GM12878 (cell line): ENCODE measurements at regions not wholly inside any gene's neighbourhood (a gene's known extent, or its start where the extent isn't known, plus 50 kb on each side); places are given as distances from the start of the nearest gene placed in this dataset.
A peak's percentile ranks its signal among the peaks of the same experiment; 100 is the strongest.

Experiments used
- ATAC-seq: fragments of 200-7000 bp; cut with Tn5 transposase; 3 replicates; pipeline ENCODE4 v1.9.1; 2020; ENCODE audit warnings: mild to moderate bottlenecking, moderate library complexity
- BruUV-seq: library from RNA; stranded (reverse); fragments of 400-500 nt; replicated peaks from 2 replicates; lab custom pipeline; 2021; lab: Mats Ljungman, UMichigan
- CTCF ChIA-PET: fragments of 300-600 bp; sonication (Branson Sonifier 250); formaldehyde crosslinking; extraction: SDS; loops from one replicate; lab custom pipeline; 2021; ENCODE audit warnings: inconsistent platforms; lab: Yijun Ruan, JAX
- POLR2A ChIA-PET: fragments of 350-600 bp; formaldehyde crosslinking; extraction: SDS; loops from one replicate; lab custom pipeline; 2021; ENCODE audit warnings: inconsistent platforms; lab: Charles Lee
- RAD21 ChIA-PET: fragments of 300-600 bp; sonication (Branson Sonifier 250); formaldehyde crosslinking; loops from one replicate; lab custom pipeline; 2023; ENCODE audit warnings: antibody characterized with exemption; ENCODE audit not compliant: unreplicated experiment; lab: Charles Lee
- SMC1A ChIA-PET: fragments of 300-600 bp; sonication (Branson Sonifier 250); formaldehyde crosslinking; loops from one replicate; lab custom pipeline; 2023; ENCODE audit not compliant: unreplicated experiment, uncharacterized antibody; lab: Charles Lee
- DNase-seq: peaks from one replicate; pipeline ENCODE4 v3.0.0-alpha.2; 2011; ENCODE audit warnings: low read depth, low spot score
- FAIRE-seq: peaks from 3 replicates; lab custom pipeline; 2011; peaks lifted over from hg19 to GRCh38; lab: Jason Lieb, UNC
- H2AFZ ChIP-seq: 2 replicates; pipeline ENCODE4 v1.6.0; 2011; ENCODE audit warnings: low read depth, low read length, control low read depth; ENCODE audit not compliant: control insufficient read depth
- H3K27ac ChIP-seq: 2 replicates; pipeline ENCODE4 v1.5.1; 2011; ENCODE audit warnings: control low read depth; ENCODE audit not compliant: control insufficient read depth, insufficient read depth
- H3K27me3 ChIP-seq, 2 experiments: replicated peaks in 1 of 2; 2 replicates each; pipeline versions ENCODE4 v1.6.0 to v1.6.1; 2011; ENCODE audit warnings: low read length in 1 of 2; ENCODE audit not compliant: control insufficient read depth in 2 of 2, insufficient read depth in 2 of 2
- H3K36me3 ChIP-seq, 2 experiments: 2 replicates each; pipeline ENCODE4 v1.5.1; 2011; ENCODE audit warnings: low read length in 1 of 2; ENCODE audit not compliant: control insufficient read depth in 2 of 2, insufficient read depth in 2 of 2
- H3K4me1 ChIP-seq: 2 replicates; pipeline ENCODE4 v1.6.1; 2011; ENCODE audit warnings: mild to moderate bottlenecking, low read length, moderate library complexity, mixed read lengths; ENCODE audit not compliant: control insufficient read depth, insufficient read depth
- H3K4me2 ChIP-seq: 2 replicates; pipeline ENCODE4 v1.6.0; 2011; ENCODE audit warnings: control low read depth; ENCODE audit not compliant: control insufficient read depth, insufficient read depth
- H3K4me3 ChIP-seq: fragments of 200-600 bp; sonication (generic); 2 replicates; pipeline ENCODE4 v1.5.1; 2016
- H3K79me2 ChIP-seq: 2 replicates; pipeline ENCODE4 v1.6.0; 2011; ENCODE audit warnings: low read length; ENCODE audit not compliant: control insufficient read depth, insufficient read depth
- H3K9ac ChIP-seq: 2 replicates; pipeline ENCODE4 v1.8.0; 2011; ENCODE audit warnings: low read length, control low read depth, mixed read lengths; ENCODE audit not compliant: control insufficient read depth, insufficient read depth
- H3K9me3 ChIP-seq: replicated peaks from 3 replicates; pipeline ENCODE4 v1.5.1; 2011; ENCODE audit warnings: mild to moderate bottlenecking, low read length; ENCODE audit not compliant: control insufficient read depth, insufficient read depth
- H4K20me1 ChIP-seq: 2 replicates; pipeline ENCODE4 v1.6.0; 2011; ENCODE audit not compliant: control insufficient read depth, insufficient read depth
- CBFB ChIP-seq: IDR thresholded peaks from 2 replicates; pipeline ENCODE4 v1.6.1; 2016; ENCODE audit warnings: antibody characterized with exemption, low read depth
- CHD1 ChIP-seq: IDR thresholded peaks from 2 replicates; pipeline ENCODE4 v1.6.1; 2012; ENCODE audit warnings: low read depth, low read length, improper control_type of control experiment
- EP300 ChIP-seq, 2 experiments: fragments of 150-350 bp in 1 of 2; IDR thresholded peaks; 2 replicates each; pipeline ENCODE4 v1.6.1; 2011 to 2012; ENCODE audit warnings: low read depth in 2 of 2, low read length in 2 of 2, borderline replicate concordance in 1 of 2, improper control_type of control experiment in 1 of 2, inconsistent platforms in 1 of 2; ENCODE audit not compliant: control insufficient read depth in 1 of 2
- KDM1A ChIP-seq: fragments of 200-600 bp; sonication (generic); IDR thresholded peaks from 2 replicates; pipeline ENCODE4 v1.6.1; 2016; ENCODE audit warnings: borderline replicate concordance
- MTA2 ChIP-seq: fragments of 450-650 bp; IDR thresholded peaks from 2 replicates; pipeline ENCODE4 v1.6.1; 2016; ENCODE audit warnings: low read depth, mild to moderate bottlenecking, moderate library complexity
- MTA3 ChIP-seq: IDR thresholded peaks from 2 replicates; pipeline ENCODE4 v1.6.1; 2012; ENCODE audit warnings: low read length, inconsistent platforms, borderline replicate concordance
- NBN ChIP-seq: fragments of 450-650 bp; IDR thresholded peaks from 2 replicates; pipeline ENCODE4 v1.6.1; 2016
- NFYA ChIP-seq: IDR thresholded peaks from 2 replicates; pipeline ENCODE4 v1.6.1; 2011; ENCODE audit warnings: low read depth, mild to moderate bottlenecking, low read length, improper control_type of control experiment, borderline replicate concordance
- PML ChIP-seq: IDR thresholded peaks from 2 replicates; pipeline ENCODE4 v1.6.1; 2012; ENCODE audit warnings: low read length, inconsistent platforms
- RB1 ChIP-seq: fragments of 450-650 bp; formaldehyde crosslinking; IDR thresholded peaks from 2 replicates; pipeline ENCODE4 v1.6.1; 2017; ENCODE audit warnings: mild to moderate bottlenecking, borderline replicate concordance
- RUNX3 ChIP-seq: IDR thresholded peaks from 2 replicates; pipeline ENCODE4 v1.6.1; 2012; ENCODE audit warnings: low read length, inconsistent platforms
- SMARCA5 ChIP-seq: fragments of 450-650 bp; IDR thresholded peaks from 2 replicates; pipeline ENCODE4 v1.6.1; 2017; ENCODE audit warnings: mild to moderate bottlenecking
- SP1 ChIP-seq: IDR thresholded peaks from one replicate; pipeline ENCODE4 v1.6.1; 2011; ENCODE audit warnings: low read depth, low read length
- WRNIP1 ChIP-seq: IDR thresholded peaks from 2 replicates; pipeline ENCODE4 v1.6.1; 2011; ENCODE audit warnings: low read depth, low read length, improper control_type of control experiment, borderline replicate concordance
- ZSCAN29 ChIP-seq: fragments of 450-650 bp; IDR thresholded peaks from 2 replicates; pipeline ENCODE4 v1.6.1; 2017; ENCODE audit warnings: mild to moderate bottlenecking, moderate library complexity
- WGBS: methylation state at CpG from one replicate; pipeline ENCODE4 v1.1.6; 2016; ENCODE audit warnings: low lambda C conversion rate; ENCODE audit not compliant: insufficient replicate concordance, insufficient coverage; ENCODE audit errors: missing lambda C conversion rate; 5-methylcytosine and 5-hydroxymethylcytosine counted together
- in situ Hi-C: fragments of 300-500 bp; cut with MboI; formaldehyde crosslinking; loops from 9 replicates; pipeline ENCODE4 v1.14.3; 2018; ENCODE audit warnings: mixed read lengths
- intact Hi-C: fragments of 100-400 bp; cut with micrococcal nuclease; formaldehyde crosslinking; loops from one replicate; pipeline ENCODE4 v1.14.2; 2022; ENCODE audit not compliant: unreplicated experiment
- TF ChIP-seq, protein P1 (sequence below): IDR thresholded peaks from 2 replicates; pipeline ENCODE4 v1.6.1; 2012; ENCODE audit warnings: mild to moderate bottlenecking, low read depth, low read length
- TF ChIP-seq, protein P2 (sequence below): IDR thresholded peaks from 2 replicates; pipeline ENCODE4 v1.6.1; 2011; ENCODE audit warnings: borderline replicate concordance, low read depth, mild to moderate bottlenecking, moderate library complexity, low read length; ENCODE audit not compliant: insufficient read depth, poor library complexity, severe bottlenecking

DNA sequence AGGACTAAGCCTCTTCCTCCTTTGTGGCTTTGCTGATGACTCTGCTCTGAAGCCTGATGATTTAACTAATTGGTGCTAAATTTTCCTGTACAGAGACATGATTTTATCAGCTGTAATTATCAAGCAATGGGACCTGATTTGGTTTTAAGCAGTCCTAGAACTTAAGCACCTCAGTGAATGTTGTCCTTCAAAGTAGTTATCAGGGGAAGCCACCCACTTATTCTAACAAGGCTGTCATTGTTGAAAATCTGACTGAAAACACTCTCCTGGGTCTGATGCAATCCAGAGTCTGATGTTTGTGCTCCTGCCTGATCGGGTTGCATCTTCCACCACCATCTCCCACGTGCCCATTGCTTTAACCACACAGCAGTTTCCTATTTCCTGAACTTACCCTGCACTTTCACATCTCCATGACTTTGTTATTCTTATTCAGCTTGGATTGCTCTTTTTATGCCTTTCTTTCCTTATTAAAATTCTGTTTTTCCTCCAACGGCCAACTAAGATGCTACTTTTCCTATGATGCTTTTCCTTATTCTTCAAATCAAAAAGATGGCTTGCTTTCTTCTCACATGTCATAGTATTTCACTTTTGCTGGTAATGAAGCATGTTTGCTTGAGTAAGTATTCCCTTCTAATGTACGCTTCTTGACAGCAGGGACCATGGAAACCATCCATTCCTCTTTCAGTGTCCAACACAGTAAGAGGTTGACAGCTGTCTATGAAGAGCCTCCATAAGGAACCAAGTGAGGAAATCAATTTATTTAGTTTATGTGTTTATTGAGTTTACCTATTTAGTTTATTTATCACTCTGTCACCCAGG, 55.0 kb downstream of the S1PR1 start (continued):
- TF ChIP-seq, protein P1, sequence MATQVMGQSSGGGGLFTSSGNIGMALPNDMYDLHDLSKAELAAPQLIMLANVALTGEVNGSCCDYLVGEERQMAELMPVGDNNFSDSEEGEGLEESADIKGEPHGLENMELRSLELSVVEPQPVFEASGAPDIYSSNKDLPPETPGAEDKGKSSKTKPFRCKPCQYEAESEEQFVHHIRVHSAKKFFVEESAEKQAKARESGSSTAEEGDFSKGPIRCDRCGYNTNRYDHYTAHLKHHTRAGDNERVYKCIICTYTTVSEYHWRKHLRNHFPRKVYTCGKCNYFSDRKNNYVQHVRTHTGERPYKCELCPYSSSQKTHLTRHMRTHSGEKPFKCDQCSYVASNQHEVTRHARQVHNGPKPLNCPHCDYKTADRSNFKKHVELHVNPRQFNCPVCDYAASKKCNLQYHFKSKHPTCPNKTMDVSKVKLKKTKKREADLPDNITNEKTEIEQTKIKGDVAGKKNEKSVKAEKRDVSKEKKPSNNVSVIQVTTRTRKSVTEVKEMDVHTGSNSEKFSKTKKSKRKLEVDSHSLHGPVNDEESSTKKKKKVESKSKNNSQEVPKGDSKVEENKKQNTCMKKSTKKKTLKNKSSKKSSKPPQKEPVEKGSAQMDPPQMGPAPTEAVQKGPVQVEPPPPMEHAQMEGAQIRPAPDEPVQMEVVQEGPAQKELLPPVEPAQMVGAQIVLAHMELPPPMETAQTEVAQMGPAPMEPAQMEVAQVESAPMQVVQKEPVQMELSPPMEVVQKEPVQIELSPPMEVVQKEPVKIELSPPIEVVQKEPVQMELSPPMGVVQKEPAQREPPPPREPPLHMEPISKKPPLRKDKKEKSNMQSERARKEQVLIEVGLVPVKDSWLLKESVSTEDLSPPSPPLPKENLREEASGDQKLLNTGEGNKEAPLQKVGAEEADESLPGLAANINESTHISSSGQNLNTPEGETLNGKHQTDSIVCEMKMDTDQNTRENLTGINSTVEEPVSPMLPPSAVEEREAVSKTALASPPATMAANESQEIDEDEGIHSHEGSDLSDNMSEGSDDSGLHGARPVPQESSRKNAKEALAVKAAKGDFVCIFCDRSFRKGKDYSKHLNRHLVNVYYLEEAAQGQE: no peak
- TF ChIP-seq ZSCAN29 (no peak), SMARCA5 (no peak), RB1 (no peak)

DNA sequence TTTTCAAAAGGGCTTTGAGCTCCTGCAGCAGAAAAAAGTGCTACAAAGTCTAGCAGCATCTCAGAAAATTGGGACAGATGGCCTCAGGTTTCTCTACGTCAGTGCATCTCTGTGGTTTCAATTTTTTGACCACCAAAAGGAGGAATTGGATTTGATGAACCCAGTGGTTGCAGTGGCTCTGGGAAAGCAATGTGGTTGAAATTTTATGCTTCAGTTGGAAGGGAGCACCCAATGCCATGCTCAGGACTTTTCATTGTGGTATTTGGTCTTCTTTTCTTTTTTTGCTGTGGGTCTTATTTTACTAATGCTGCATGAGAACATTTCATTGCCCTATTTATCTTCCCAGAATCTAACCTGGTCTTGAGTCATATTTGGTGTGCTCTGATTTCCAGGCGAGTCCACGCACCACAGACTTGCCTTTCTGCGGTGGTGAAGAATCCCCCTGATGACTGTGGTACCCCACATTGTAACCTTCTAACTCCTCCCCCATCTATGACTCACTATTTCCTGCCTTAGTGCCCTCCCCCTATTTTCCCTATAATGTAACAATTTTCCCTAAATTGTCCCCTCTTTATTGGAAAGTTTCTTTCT, 56.7 kb downstream of the S1PR1 start:
- Histone ChIP-seq H3K27me3 (no peaks in the 10 kb centered on the region), H3K79me2 (no peaks in the 10 kb centered on the region), H3K9ac (peak overlapping the region; percentile 30; the same call in 1 of the 2 replicates), H3K4me3 (no peak overlapping the region; the same call in 1 of the 2 replicates), H4K20me1 (no peaks in the 10 kb centered on the region), H3K4me2 (peak overlapping the region; percentile 38; the same call in 1 of the 2 replicates), H3K4me1 (peaks cover 34% of the 10 kb centered on the region), H3K9me3 (no peaks in the 10 kb centered on the region; the same call in 2 of the 3 replicates), H3K27ac (peak overlapping the region; percentile 54), H2AFZ (no peak overlapping the region; the same call in 1 of the 2 replicates), H3K36me3 (peaks cover 0 to 6% of the 10 kb centered on the region in 2 experiments; a peak in 1 of 4 replicates)
- CTCF ChIA-PET: interaction anchor here (0.7 to 12.4 kb wide), 16 partner anchors 14 to 370 kb away, joined by 3 to 253 read pairs (median 8); no protein-coding TSS in a partner anchor
- SMC1A ChIA-PET: interaction anchor here (0.6 to 11.8 kb wide), 16 partner anchors 8 to 156 kb away, joined by 3 to 275 read pairs (median 6); no protein-coding TSS in a partner anchor
- peak; percentile 95 for DNase-seq
- RAD21 ChIA-PET: interaction anchor here (0.6 to 12.5 kb wide), 17 partner anchors 9 to 1536 kb away, joined by 3 to 171 read pairs (median 4); no protein-coding TSS in a partner anchor
- WGBS: 2% methylated on average over 4 of the region's 4 CpGs
- POLR2A ChIA-PET: interaction anchor here (1.2 to 1.4 kb wide), 5 partner anchors 8 to 117 kb away, joined by 3 to 10 read pairs (median 4); no protein-coding TSS in a partner anchor
- intact Hi-C loops: loop anchor here (1.0 to 2.0 kb wide), 4 partner anchors 15 to 145 kb away; no protein-coding TSS in a partner anchor
- FAIRE-seq: peak; percentile 23
- BruUV-seq: no TSS peak
- peak; percentile 76 for ATAC-seq
- in situ Hi-C loops: loop anchor here (5.0 kb wide), 1 partner anchor 376 kb away; no protein-coding TSS in a partner anchor
- TF ChIP-seq PML (peak; percentile 87), NFYA (no peak), SP1 (peak; percentile 79), RUNX3 (peak; percentile 99), CBFB (peak; percentile 99), MTA3 (peak; percentile 96), CHD1 (no peak), NBN (peak; percentile 57; the same call in 1 of the 2 replicates), MTA2 (peak; percentile 88), EP300 (IDR thresholded peaks at IDR 0.05; ENCODE audit: borderline replicate concordance in 1 of 2, control insufficient read depth in 1 of 2, low read depth in 2 of 2, low read length in 2 of 2) (peak in 1 of 2 experiments; percentile 91; a peak in 3 of 4 replicates), WRNIP1 (no peak), KDM1A (no peak)
- TF ChIP-seq, protein P2, sequence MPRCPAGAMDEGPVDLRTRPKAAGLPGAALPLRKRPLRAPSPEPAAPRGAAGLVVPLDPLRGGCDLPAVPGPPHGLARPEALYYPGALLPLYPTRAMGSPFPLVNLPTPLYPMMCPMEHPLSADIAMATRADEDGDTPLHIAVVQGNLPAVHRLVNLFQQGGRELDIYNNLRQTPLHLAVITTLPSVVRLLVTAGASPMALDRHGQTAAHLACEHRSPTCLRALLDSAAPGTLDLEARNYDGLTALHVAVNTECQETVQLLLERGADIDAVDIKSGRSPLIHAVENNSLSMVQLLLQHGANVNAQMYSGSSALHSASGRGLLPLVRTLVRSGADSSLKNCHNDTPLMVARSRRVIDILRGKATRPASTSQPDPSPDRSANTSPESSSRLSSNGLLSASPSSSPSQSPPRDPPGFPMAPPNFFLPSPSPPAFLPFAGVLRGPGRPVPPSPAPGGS: peak; percentile 98
